Kidney (tissue), 13 donors: ENCODE measurements at regions not wholly inside any gene's neighbourhood (a gene's known extent, or its start where the extent isn't known, plus 50 kb on each side); places are given as distances from the start of the nearest gene placed in this dataset.

Experiments
- DNase-seq, 5 donors: peaks; one replicate each; pipeline ENCODE4 v3.0.0-alpha.2; 2013 to 2020
- FAIRE-seq: peaks from 2 replicates; lab custom pipeline; 2012; peaks lifted over from hg19 to GRCh38; lab: Jason Lieb, UNC
- H3K27ac ChIP-seq, 2 donors: one replicate each; pipeline ENCODE4 v1.7.0; 2013; ENCODE audit warnings: low read depth in 2 of 2, low read length in 2 of 2, inconsistent platforms in 1 of 2
- H3K27me3 ChIP-seq: one replicate; pipeline ENCODE4 v1.7.1; 2013; ENCODE audit warnings: low read length, inconsistent platforms; ENCODE audit not compliant: control insufficient read depth, insufficient read depth
- H3K36me3 ChIP-seq, 3 donors: one replicate each; pipeline versions ENCODE4 v1.7.0 to v1.7.1; 2013; ENCODE audit warnings: low read length in 3 of 3, control low read depth in 1 of 3, inconsistent platforms in 1 of 3; ENCODE audit not compliant: insufficient read depth in 3 of 3, control insufficient read depth in 2 of 3
- H3K4me1 ChIP-seq, 3 donors: one replicate each; pipeline versions ENCODE4 v1.7.0 to v1.7.1; 2013; ENCODE audit warnings: low read length in 3 of 3, inconsistent platforms in 1 of 3, low read depth in 1 of 3; ENCODE audit not compliant: control insufficient read depth in 2 of 3, insufficient read depth in 2 of 3
- H3K4me3 ChIP-seq, 3 donors: one replicate each; pipeline versions ENCODE4 v1.7.0 to v1.8.1; 2013; ENCODE audit warnings: low read length in 3 of 3, control low read depth in 1 of 3, inconsistent platforms in 1 of 3
- H3K9ac ChIP-seq, 3 donors: one replicate each; pipeline versions ENCODE4 v1.7.0 to v1.7.1; 2013; ENCODE audit warnings: low read length in 3 of 3, control low read depth in 1 of 3, inconsistent platforms in 1 of 3
- H3K9me3 ChIP-seq, 3 donors: one replicate each; pipeline versions ENCODE4 v1.7.0 to v1.7.1; 2013; ENCODE audit warnings: low read length in 3 of 3, control low read depth in 1 of 3, inconsistent platforms in 1 of 3; ENCODE audit not compliant: control insufficient read depth in 2 of 3, insufficient read depth in 1 of 3
- intact Hi-C: fragments of 100-400 bp; cut with DNase I; formaldehyde crosslinking; loops from one replicate; pipeline ENCODE4 v1.11.1; 2022
- TF ChIP-seq, protein P1 (sequence below): IDR thresholded peaks from 3 replicates; pipeline ENCODE4 v1.5.1; 2012; ENCODE audit warnings: mild to moderate bottlenecking, moderate library complexity, borderline replicate concordance; ENCODE audit not compliant: insufficient read depth; ENCODE audit errors: extremely low read depth
- donor health status: control.
- donor health status: control.
- donor health status: control.
- donor health status: control.
- donor health status: control.
- donor health status: DM: yes; HTN: yes; CAD: no.
- donor health status: Normal renal cell carcinoma (clear cell type).

DNA sequence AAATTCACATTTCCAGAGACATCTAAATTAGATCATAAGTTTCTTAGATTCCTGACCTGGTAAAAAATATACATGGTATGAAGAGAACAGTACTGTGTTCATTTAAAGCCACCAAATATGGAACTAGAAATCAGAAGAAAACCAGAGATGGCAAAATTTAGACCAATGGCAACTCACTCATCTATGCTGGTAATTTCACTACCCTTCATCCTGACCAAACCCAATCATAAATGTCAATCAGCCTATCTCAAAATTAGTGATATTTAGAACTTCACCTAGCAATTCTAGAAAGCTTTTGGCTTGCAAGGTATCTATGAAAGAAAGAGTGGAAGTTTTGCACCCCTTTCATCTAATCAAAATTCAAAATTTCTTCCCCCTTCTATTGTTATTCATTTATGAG is 107.7 kb downstream of the NIBAN1 start:
- no peaks in the 10 kb centered on the region for H3K9me3 ChIP-seq
- FAIRE-seq = no peak
- H3K9ac ChIP-seq = no peak overlapping the region
- no peak overlapping the region for H3K27ac ChIP-seq
- no peaks in the 10 kb centered on the region for H3K4me1 ChIP-seq
- DNase-seq = no peak
- TF ChIP-seq, protein P1, sequence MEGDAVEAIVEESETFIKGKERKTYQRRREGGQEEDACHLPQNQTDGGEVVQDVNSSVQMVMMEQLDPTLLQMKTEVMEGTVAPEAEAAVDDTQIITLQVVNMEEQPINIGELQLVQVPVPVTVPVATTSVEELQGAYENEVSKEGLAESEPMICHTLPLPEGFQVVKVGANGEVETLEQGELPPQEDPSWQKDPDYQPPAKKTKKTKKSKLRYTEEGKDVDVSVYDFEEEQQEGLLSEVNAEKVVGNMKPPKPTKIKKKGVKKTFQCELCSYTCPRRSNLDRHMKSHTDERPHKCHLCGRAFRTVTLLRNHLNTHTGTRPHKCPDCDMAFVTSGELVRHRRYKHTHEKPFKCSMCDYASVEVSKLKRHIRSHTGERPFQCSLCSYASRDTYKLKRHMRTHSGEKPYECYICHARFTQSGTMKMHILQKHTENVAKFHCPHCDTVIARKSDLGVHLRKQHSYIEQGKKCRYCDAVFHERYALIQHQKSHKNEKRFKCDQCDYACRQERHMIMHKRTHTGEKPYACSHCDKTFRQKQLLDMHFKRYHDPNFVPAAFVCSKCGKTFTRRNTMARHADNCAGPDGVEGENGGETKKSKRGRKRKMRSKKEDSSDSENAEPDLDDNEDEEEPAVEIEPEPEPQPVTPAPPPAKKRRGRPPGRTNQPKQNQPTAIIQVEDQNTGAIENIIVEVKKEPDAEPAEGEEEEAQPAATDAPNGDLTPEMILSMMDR = no peak
- intact Hi-C loops = no loop called here
- H3K27me3 ChIP-seq = no peaks in the 10 kb centered on the region
- H3K36me3 ChIP-seq = no peaks in the 10 kb centered on the region
- no peak overlapping the region for H3K4me3 ChIP-seq

GRCh38 chr1:184865831-184866230 is 108.5 kb downstream of the NIBAN1 start:
- no peaks in the 10 kb centered on the region for H3K36me3 ChIP-seq
- H3K9ac ChIP-seq = no peak overlapping the region
- no peaks in the 10 kb centered on the region for H3K27me3 ChIP-seq
- DNase-seq (no peak), FAIRE-seq (no peak)
- no peaks in the 10 kb centered on the region for H3K9me3 ChIP-seq
- no peaks in the 10 kb centered on the region for H3K4me1 ChIP-seq
- no peak overlapping the region for H3K27ac ChIP-seq
- intact Hi-C loops = no loop called here
- TF ChIP-seq, protein P1 = no peak
- no peak overlapping the region for H3K4me3 ChIP-seq

DNA sequence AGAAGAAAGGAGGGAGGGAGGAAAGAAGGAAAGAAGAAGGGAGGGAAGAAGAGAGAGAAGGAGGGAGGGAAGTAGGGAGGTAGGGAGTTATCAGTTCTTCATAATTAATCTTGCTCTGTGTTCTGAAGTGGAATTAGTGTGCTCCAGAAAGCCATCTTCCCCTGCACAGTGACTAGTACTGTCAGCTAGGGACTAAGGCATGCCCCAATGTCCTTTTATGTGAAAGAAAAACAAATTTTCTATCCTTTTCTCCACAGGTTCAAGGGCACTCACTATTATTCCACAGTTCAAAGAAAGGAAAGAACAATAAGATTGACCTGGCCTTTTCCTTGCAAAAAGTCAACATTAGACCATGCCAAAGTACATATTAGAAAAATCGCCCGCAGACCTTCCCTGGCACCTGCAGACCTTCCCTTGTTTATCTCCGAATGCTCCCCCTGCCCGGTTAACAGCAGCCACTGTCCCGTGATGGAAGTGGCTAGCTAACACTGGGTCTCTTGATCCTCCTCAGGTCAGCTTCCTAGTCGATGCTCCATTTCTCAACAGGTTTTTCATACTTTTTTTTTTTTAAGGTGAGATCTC is 107.2 kb upstream of the EDEM3 start:
- no peak overlapping the region for H3K4me3 ChIP-seq
- no peaks in the 10 kb centered on the region for H3K9me3 ChIP-seq
- H3K9ac ChIP-seq = no peak overlapping the region
- TF ChIP-seq, protein P1 = no peak
- no peak for FAIRE-seq
- no peak for DNase-seq
- H3K27ac ChIP-seq = no peak overlapping the region
- H3K4me1 ChIP-seq = no peaks in the 10 kb centered on the region
- H3K36me3 ChIP-seq = no peaks in the 10 kb centered on the region
- intact Hi-C loops = no loop called here
- no peaks in the 10 kb centered on the region for H3K27me3 ChIP-seq
